Small intestine (tissue), 7 donors: ENCODE measurements at regions not wholly inside any gene's neighbourhood (a gene's known extent, or its start where the extent isn't known, plus 50 kb on each side); places are given as distances from the start of the nearest gene placed in this dataset.
"Not testable (repeated sequence)": the region's sequence is repeated elsewhere in the genome, so short reads cannot be mapped to it uniquely, and the experiment has no call there.

Experiments
- DNase-seq, 2 donors: peaks; one replicate each; pipeline versions ENCODE4 v3.0.0 to v3.0.0-alpha.2; 2013
- FAIRE-seq: peaks from 2 replicates; lab custom pipeline; 2012; peaks lifted over from hg19 to GRCh38; lab: Jason Lieb, UNC
- H3K27ac ChIP-seq, 3 donors: one replicate each; pipeline ENCODE4 v1.5.1; 2013; ENCODE audit warnings: low read length in 2 of 3, mild to moderate bottlenecking in 2 of 3, control low read depth in 1 of 3, inconsistent platforms in 1 of 3, low read depth in 1 of 3, moderate library complexity in 1 of 3
- H3K27me3 ChIP-seq, 3 donors: one replicate each; pipeline ENCODE4 v1.6.1; 2013; ENCODE audit warnings: low read length in 3 of 3, inconsistent platforms in 1 of 3; ENCODE audit not compliant: control insufficient read depth in 3 of 3, insufficient read depth in 3 of 3
- H3K36me3 ChIP-seq, 3 donors: one replicate each; pipeline ENCODE4 v1.6.1; 2013; ENCODE audit warnings: low read length in 3 of 3, inconsistent platforms in 1 of 3, low read depth in 1 of 3, mild to moderate bottlenecking in 1 of 3, moderate library complexity in 1 of 3; ENCODE audit not compliant: control insufficient read depth in 3 of 3, insufficient read depth in 2 of 3
- H3K4me1 ChIP-seq, 3 donors: one replicate each; pipeline ENCODE4 v1.6.1; 2013; ENCODE audit warnings: low read length in 2 of 3, inconsistent platforms in 1 of 3, low read depth in 1 of 3, mild to moderate bottlenecking in 1 of 3, moderate library complexity in 1 of 3; ENCODE audit not compliant: control insufficient read depth in 3 of 3, insufficient read depth in 2 of 3
- H3K4me3 ChIP-seq, 3 donors: one replicate each; pipeline ENCODE4 v1.5.1; 2013; ENCODE audit warnings: low read length in 3 of 3, control low read depth in 1 of 3, inconsistent platforms in 1 of 3, low read depth in 1 of 3, mild to moderate bottlenecking in 1 of 3, moderate library complexity in 1 of 3
- H3K9me3 ChIP-seq, 2 donors: one replicate each; pipeline ENCODE4 v1.6.1; 2013; ENCODE audit warnings: low read depth in 1 of 2, low read length in 1 of 2; ENCODE audit not compliant: control insufficient read depth in 2 of 2, insufficient read depth in 1 of 2
- WGBS, 3 donors: extraction: QIAGEN DNeasy Blood & Tissue Kit; methylation state at CpG; one replicate each; pipeline ENCODE4 v1.1.7; 2013; 5-methylcytosine and 5-hydroxymethylcytosine counted together
- donor health status: healthy with polysubstance abuse.
- donor health status: control.
- donor health status: control.
- donor health status: Bipolar disorder and iron deficiency.
- donor health status: healthy.

- H3K27me3 ChIP-seq, H3K4me3 ChIP-seq, FAIRE-seq, H3K27ac ChIP-seq, H3K36me3 ChIP-seq, DNase-seq, H3K4me1 ChIP-seq: not testable (repeated sequence)
- peaks cover 2 to 34% of the 10 kb centered on the region in 2 donors for H3K9me3 ChIP-seq
- WGBS, 3 donors, result 56 to 88% (median 80%) methylated on average over 2 of the region's 2 CpGs
Measured at GRCh38 chr12:37570547-37570946, 746.0 kb upstream of the ALG10B start.
